NCI-H2107 treated with DMSO at 0.1 percent for 48 hours (cell line): ENCODE measurements at regions not wholly inside any gene's neighbourhood (a gene's known extent, or its start where the extent isn't known, plus 50 kb on each side); places are given as distances from the start of the nearest gene placed in this dataset.

Experiments
- DNase-seq: peaks from one replicate; lab custom pipeline; 2025; ENCODE audit not compliant: unreplicated experiment; lab: John Stamatoyannopoulos, UW

GRCh38 chr1:57770236-57770635 is 346.4 kb upstream of the DAB1 start:
- no peak for DNase-seq

- DNase-seq = no peak
These were observed 337.8 kb upstream of the DAB1 start for GRCh38 chr1:57761628-57762027.

DNA sequence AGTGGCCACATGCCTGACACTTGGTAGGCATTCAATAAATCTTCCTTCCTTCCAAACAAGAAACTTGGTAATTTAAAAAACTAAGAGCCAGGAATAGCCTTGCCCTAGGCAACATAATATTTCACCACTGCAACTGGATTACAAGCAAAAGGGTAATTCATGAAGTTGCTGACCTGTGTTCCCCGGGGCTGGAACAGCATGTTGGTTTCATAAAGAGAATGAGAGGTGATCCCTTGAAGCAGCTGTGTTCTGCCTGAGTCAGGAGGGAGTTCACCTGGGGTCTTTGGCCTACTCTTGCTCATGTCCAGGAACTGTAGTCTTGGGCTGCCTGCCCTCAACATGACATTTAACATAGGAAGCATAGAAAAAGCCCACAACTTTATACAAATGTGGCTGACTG is 329.0 kb upstream of the DAB1 start:
- DNase-seq = no peak

DNA sequence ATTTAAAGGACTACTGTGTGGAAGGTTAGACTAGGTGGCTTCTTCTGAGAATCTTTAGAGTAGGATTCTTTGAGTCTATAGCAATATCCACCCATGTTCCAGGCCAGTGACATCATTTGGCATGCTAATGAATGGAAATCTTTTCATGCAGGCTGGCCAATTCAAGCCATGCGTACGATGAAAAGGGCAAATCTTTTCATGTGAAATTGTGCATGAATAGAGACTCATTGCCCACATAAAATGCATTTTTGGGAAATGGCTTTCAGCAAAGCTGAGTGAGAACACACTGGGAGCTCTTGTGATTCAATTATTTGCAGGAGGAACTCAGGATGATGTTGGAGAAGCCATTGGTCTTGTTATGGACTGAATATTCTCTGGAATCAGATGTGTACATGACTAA is 324.9 kb upstream of the DAB1 start:
- DNase-seq = no peak

- DNase-seq = no peak
These were observed 324.0 kb upstream of the DAB1 start for GRCh38 chr1:57747818-57748217.

DNA sequence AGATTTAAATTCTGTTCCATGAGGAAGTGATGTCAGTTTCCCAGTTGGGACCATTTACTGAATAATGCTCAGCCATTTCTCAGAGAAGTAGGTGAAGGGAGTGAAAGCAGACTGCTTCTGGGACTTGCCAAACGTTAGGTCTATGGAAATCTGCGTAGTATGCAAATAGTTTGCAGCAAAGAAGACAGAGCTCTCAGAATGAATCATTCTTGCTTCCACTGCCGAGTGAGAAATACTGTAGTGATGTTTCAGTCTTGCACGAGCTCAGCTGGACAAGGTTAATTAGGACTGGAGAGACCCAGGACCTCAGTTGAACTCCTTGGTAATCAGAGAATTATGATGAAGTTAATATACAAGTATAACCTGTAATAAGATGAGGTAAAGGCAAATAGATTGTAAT is 317.7 kb upstream of the DAB1 start:
- no peak for DNase-seq

GRCh38 chr1:57736940-57737339 is 313.1 kb upstream of the DAB1 start:
- no peak for DNase-seq

DNA sequence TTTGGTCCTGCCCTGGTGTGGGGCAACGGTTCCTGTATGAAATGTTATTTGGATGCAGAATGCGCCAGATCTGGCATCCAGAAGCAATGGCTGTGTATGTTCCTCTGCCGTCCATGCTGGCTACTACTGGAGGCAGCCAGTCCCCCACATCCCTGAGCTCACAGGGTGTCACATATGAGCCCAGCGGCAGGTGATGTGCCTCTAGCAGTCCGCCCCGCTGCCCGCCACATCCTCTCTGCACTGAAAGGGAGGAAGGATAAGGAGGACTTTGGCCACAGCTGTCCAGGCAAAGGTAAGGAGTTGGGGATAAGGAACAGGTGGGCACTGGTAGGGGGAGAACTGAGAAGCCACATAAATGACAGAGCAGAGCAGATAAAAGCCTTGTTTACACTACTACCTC is 305.3 kb upstream of the DAB1 start:
- no peak for DNase-seq

GRCh38 chr1:57727121-57727520 is 303.3 kb upstream of the DAB1 start:
- no peak for DNase-seq

DNA sequence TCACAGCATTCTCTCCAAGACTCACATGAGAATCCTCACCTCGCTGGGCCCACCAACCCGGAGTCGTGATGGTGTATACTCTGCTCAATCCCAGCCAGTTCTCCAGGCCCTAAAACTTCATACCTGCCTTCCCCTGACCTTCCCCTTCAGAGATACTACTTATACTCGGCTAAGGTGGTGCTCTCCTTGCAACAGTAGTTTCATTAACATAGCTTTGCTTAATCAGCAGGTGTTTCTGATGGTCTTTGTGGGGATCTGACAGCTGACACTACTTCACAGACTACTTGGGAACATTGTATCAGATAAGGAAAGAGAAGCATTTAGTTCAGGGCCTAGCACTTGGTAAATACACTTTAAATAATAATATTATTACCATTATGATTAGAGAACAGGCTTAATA is 301.5 kb upstream of the DAB1 start:
- no peak for DNase-seq

DNA sequence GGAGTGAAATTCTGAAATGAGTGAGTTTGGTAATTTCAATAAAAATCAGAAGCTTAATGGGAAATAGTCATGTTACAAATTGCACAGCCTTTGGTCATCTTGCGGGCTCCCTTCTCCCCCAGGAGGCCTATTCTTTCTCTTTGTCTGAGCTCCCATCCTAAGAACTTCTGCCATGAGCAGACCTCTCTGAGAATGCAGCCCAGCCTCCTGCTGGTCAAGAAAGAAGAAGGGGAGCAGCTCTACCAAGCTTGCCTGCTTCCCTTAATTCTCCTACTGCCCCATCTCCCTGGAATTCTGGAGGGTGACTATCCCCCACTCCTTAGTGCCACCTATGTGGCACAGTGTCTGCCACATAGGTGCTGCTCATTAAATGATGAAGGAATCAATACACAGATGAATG is 300.7 kb upstream of the DAB1 start:
- no peak for DNase-seq

DNA sequence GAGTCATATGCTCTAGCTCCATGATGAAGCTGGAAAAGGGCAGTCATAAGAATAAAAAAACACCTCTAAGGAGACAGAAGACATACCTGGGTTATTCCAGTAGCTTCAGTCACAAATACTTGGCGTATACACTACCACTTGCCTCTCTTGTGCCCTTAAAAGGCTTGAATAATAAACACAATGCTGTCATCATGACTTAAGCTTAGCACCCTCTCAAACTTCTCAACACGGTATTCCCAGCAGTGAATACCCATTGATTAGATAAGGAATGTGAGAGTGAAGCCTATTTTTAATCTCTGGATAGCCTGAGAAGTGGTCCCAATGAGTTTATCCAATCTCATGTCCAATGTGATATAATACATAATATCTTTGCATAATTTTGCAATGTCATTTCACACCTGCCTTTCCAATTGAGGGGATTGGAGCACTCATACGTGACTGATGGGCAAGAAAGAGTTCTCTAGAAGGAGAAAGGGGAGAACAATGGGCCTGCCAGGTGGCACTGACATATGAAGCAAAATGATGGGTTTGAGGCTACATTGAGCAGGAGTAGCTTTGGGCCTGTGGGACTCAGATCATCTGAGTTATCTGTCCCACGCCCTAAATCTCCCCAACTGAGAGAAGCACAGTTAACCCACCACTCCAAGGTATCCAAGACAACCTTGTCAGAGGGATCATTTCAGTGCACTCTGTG is 298.6 kb upstream of the DAB1 start:
- DNase-seq = no peak

GRCh38 chr1:57721001-57721400 is 297.1 kb upstream of the DAB1 start:
- no peak for DNase-seq

DNA sequence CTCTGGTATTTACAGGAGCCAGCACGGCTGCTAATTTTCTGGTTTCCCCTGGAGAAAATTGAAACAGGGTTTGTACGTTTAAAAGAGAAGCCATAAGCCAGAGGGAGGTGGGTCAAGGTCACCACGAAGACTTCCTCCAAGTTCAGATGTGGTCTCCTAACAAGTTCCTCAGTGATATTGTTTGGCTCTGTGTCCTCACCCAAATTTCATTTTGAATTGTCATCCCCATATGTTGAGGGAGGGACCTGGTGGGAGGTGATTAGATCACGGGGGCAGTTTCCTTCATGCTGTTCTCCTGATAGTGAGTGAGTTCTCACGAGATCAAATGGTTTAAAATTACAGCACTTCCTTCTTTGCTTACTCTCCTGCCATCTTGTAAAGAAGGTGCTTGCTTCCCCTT is 295.4 kb upstream of the DAB1 start:
- no peak for DNase-seq

DNA sequence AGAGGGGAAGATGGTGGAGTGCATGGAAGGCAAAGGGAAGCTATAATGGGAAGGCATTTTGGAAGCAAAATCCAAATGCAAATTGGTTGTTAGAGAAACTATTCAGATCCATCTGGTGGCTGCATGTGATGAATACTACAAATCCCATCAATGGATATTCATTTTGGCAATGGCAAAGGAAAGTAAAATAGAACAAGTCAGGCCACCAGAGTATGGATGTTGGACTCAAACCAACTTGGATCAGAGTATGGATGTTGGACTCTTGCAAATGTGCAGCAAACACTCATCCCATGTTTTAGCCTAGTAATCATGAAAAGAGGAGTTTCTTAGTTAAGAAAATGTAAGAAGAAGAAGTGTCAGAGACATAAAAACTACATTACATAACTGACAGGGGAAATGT is 289.6 kb upstream of the DAB1 start:
- no peak for DNase-seq

GRCh38 chr1:57712846-57713245 is 289.0 kb upstream of the DAB1 start:
- no peak for DNase-seq

- DNase-seq = no peak
These were observed 287.5 kb upstream of the DAB1 start for GRCh38 chr1:57711326-57711725.

DNA sequence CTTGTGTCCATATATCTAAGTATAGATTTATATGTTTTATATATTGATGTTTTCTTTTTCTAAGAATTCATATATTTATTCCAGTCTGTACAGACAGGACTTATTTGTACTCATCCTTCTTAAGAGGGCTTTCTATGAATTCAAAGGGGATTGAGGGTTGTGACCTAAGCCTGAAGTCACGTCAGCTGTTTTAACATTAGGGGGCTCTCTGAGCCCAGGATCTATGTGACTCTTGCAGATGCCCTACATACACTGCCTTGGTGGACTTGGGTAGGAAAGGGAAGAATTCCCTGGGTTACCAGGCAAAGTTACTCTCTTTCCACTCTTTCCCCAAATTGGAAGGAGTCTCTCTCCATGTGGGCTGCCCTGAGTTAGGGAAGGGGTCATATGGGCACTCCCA is 283.8 kb upstream of the DAB1 start:
- no peak for DNase-seq

DNA sequence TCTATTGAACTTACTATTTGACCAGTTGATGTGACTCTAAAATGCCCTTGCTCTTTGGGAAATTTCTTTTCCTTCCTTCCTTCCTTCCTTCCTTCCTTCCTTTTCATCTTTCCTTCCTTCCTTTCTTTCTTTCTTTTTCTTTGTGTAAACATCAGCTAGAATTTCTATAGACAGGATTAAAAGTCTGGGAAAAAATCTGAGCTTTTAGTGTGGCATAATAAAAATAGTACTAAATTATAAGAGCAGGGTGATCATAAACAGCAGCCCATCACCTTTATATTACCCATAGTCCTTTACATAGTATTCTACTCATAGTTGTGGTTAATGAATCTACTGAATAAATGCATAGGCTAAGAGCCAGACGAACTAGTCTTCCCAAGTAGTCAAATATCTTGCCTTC is 281.0 kb upstream of the DAB1 start:
- no peak for DNase-seq

- no peak for DNase-seq
These were observed 280.4 kb upstream of the DAB1 start for GRCh38 chr1:57704231-57704630.

GRCh38 chr1:57696904-57697303 is 273.0 kb upstream of the DAB1 start:
- no peak for DNase-seq

DNA sequence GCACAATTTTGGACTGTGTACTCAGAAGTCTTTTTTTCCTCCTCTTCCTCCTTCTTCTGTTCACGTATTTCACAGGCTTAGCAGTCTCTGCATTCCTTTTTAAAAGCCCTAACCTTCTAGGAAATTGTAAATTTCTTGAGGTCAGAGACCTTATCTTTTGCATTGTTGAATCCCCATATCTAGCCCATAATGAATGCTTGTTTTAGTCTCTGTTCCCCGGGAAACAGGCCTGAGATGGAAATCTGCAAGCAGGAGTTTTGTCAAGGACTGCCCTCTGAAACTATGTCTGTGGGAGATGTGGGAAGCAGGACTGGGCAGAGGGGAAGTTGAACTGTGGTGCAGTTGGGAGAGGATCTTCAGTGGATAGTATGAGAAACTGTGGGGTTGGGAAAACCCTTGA is 272.2 kb upstream of the DAB1 start:
- no peak for DNase-seq

DNA sequence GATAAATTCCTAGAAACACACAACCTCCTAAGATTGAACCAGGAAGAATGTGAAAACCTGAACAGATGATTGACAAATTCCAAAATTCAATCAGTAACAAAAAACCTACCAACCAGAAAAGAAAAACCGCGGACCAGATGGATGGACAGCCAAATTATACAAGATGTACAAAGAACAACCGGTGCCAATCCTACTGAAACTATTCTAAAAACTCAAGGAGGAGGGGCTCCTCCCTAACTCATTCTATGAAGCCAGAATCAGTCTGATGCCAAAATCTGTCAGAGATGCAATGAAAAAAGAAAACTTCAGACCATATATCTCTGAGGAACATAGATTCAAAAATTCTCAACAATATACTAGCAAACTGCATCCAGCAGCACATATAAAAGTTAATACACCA is 262.4 kb upstream of the DAB1 start:
- DNase-seq = no peak
